HG03135 (cell line): ENCODE measurements at regions not wholly inside any gene's neighbourhood (a gene's known extent, or its start where the extent isn't known, plus 50 kb on each side); places are given as distances from the start of the nearest gene placed in this dataset.

Experiments
- ATAC-seq: cut with Tn5 transposase; IDR thresholded peaks from one replicate; pipeline ENCODE4 v1.9.1; 2021; ENCODE audit warnings: mild to moderate bottlenecking, moderate library complexity; ENCODE audit not compliant: unreplicated experiment

- no peak for ATAC-seq
These were observed 472.8 kb downstream of the CCDC171 start for GRCh38 chr9:16025627-16026026.

DNA sequence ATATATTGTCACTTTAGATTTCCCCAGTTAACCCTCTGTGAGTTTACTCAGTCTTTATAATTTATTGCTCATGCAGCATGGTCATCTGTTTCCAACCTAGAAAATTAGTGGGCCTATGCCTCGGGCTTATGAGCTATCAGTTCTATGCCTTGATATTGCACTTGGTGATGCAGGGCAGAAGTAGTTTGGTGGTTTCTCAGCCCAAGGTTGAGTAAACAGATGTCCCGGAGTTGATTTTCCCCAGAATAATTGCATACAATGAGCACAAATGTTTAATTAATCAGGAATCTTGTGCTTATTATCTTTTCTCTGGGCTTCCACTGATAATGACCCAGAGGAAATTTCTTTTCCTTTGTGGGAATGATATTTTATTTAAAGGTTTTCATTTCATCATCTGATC lies 474.0 kb downstream of the CCDC171 start:
- no peak for ATAC-seq

DNA sequence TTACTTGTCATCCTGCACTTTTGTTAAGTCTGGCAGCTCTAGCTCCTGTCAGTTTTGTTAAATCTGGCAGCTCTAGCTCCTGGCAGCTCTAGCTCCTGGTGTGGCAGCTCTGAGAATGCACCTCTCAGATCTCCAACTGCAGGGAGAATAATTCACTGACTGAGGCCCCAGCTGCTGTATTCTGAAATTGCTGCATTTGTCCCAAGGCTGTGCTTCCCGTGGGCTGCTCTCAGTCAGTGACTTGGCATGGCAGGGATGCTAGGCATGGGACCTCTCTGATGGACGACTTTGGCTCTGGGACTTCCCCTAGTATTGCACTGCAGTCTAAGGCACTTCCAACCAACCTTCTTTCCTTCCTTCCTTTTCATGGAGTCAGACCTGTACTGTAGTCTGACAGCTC lies 475.7 kb downstream of the CCDC171 start:
- ATAC-seq, result no peak

GRCh38 chr9:16029046-16029615 lies 476.3 kb downstream of the CCDC171 start:
- ATAC-seq, result no peak

DNA sequence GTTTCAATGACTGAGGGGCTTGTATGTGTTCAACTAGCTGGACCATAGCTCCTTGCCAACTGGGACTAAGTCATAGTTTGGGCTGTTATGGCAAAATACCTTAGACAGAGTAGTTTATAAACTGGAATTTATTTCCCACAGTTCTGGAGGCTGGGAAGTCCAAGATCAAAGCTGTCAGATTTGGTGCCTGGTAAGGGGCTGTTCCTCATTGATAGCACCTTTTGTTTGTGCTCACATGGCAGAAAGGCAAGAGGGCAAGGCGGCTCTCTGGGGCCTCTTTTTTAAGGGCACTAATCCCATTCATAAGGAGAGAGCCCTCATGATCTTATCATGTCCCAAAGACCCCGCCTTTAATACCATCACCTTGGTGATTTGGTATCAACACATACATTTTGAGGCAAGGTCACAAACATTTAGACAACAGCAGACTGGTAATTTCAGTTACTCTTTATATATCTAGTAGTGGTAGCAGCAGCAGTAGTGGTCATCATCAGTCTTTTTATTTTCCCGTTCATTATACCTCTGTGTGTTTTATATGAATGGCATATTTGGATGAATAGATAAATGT lies 477.0 kb downstream of the CCDC171 start:
- ATAC-seq, result no peak

DNA sequence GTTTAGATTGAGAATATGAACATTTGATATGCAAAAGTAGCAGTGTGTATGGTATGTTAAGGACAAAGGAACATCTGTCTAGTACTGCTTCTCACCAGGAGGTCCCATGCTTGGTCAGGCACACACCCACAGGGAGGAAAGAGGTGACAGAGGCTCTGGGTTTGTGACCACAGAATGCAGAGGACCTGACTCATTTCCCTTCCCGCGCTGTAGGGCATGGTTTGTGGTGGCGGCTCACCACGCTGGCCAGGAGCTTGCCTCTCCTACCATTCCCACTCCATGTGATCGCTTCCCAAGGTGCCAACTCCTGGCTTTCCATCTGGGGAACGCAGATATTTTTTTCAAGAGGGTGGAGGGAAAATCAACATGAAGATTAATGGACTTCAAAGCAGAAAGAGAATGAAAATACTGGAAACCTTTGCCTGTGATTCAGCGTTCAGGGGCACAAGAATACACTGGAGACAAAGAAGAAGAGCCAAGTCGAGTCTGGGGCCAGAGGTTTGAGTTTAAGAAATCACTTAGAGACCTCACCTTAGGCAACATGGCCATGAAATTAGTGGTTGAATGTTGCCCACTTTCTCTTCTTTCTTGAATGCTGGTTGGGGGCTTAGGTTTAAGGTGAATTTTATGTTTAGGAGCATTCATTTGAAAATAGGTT lies 477.8 kb downstream of the CCDC171 start:
- peak; percentile 86 for ATAC-seq

GRCh38 chr9:16031486-16031885 lies 478.6 kb downstream of the CCDC171 start:
- ATAC-seq, result no peak

DNA sequence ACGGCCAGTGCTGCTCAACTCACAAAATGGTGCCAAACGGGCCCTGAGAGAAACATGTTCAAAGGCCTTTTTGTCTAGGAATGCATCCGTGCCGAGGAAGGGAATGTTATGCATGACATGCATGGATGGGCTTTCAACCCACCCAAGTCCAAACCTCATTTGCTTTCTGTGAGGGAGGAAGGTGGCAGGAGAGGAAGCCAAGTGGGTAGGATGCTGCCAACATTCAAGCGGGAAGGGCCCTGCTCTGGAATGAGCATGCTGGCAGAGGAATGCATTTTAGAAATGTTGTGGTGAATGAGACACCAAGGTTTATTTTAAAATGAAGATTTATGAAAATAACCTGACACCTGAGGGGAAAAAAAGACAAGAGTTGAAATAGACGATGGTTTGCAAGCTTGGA lies 479.1 kb downstream of the CCDC171 start:
- no peak for ATAC-seq

DNA sequence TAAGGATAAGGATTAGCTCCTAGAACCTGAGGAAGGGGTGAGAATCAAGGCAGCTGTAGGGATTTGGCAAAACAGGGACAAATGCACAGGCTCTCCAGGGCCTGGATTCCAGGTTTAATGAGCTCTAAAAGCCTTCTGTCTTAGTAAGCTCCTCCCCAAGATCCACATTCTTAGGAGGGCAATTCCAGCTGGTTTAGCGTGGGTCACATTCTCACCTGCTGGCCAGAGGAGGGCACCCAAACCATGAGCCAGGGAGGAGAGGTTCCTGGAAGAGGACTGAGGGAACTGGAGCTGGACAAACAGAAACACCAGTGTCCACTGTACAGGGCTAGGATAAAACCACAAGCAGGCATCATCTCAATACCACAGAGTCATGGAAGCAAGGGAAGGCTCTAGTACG lies 480.0 kb downstream of the CCDC171 start:
- ATAC-seq, result no peak

- no peak for ATAC-seq
These were observed 480.4 kb downstream of the CCDC171 start for GRCh38 chr9:16033253-16033652.

DNA sequence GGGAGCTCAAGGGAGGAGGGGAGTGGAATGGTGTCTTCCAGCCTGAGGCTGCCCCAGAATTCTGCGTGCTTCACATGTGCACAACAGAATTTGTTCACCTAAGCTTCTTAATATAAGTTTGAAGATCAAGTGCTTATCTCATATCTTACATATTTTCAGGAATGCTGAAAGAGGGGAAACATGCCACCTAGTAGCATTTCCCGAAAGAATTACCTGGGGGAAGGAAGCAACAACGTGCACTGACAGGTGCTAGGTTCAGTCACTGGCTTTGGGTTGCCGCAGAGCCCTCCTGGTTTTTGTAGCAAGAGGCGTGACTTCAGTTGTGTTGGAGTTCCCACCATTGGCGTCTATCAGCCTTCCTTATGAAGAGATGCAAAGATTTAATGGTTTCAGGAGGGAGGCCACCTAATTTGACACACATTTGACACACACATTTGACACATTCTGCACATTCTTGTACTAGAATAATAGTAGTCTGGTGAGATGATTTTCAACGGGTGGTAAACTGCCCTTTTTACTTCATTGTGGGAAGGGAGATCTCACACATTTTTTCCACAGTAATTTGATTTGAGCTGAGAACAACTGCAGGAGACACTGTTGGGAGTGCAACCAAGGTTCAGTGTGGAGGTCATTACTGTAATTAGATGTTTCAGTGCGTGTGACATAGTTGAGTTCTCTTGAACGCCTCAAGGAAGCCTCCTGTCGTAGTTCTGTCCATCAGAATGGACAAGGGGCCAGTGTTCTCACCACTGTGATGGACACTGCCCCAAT lies 481.3 kb downstream of the CCDC171 start:
- ATAC-seq, result no peak

GRCh38 chr9:16039218-16039987 lies 486.6 kb downstream of the CCDC171 start:
- no peak for ATAC-seq

DNA sequence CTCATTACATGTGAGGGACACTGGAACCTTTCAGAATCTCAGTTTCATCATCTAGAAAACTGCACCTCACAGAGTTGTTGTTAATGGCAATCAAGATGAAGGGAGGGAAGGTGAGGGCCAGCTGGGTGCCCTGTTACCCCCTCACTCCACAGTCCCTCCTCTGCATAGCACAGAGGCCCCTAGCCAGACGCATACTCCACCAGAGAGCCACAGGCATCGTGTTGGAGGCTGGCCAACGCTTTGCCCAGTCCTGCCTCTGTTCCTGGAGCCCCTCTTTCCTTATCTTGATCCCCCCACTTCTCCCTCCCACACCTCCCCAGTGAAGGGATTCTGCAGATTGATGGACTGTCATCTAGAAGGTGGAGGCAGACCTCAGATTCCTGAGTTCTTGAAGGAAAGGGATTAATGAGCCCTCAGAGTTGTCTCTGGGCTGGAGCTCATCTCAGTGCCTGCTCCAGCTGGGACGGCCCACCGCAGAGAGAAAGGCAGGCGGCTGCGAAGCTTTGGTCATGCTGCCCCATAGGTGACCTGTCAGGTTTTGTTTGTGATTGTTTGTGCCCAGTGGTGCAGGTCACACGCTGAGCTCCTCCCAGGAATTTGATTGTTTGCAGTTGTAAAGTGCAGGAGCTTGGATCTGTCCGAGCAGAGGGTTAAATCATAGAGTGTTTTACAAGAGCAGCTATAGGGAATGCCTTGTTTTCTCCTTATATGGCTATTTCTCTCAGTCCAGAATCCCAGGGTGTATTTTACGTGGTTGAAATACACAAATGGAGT lies 487.3 kb downstream of the CCDC171 start:
- no peak for ATAC-seq

GRCh38 chr9:16043756-16044578 lies 491.1 kb downstream of the CCDC171 start:
- no peak for ATAC-seq

DNA sequence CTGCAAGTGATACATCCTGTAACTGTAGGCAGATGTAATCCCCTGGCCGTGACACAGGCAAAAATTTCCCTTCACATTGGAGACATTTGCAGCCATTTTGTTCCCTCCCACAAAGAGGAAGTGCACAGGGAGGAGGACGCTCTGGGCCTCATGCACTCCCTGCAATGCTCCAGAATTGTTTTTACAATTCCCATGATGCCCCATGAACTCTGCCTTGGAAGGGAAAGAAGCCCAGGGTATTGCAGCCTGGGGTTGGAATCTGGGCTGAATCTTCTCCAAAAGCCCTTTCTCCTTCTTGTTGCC lies 491.7 kb downstream of the CCDC171 start:
- no peak for ATAC-seq

DNA sequence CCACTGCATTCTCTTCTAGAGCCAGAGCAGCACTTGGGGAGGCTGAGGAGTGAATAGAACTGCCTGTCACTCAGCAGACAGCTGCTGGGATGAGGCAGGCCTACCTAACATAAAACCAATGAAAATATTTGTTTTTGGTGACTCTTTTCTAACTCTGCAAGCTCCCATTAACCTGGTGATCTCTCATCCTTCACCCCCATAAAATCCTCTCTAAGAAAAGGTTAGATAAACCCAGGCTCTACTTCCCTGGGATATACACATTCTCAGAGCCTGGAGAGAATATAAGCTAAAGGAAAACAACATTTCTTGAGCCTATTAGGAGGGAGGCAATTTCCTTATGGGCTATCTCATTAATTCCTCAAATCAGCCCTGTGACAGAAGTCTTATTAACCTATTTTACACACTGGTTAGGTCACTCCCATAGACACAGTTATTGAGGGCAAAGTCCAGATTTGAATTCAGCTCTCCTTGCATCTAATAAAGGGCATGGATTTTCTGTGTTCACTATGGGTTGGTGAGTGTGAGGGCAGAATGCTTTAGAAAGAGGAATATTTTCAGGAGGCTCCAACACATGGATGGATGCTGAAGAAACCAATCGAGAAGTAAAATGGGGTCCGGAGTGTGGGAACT lies 492.9 kb downstream of the CCDC171 start:
- ATAC-seq, result no peak

DNA sequence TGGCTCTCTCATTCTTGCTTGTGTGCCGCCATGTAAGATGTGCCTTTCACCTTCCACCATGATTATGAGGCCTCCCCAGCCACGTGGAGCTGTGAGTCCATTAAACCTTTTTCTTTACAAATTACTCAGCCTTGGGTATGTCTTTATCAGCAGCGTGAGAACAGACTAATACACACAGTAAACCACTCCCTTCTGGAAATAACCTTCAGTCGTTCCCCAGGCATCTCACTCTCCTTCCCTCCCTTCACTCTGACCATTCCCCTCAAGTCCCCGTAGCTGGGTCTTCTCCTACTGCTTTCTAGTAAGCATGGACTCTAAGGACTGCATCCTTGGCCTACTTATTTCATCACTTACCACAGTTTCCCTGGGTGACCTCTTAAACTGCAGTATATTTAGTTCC lies 493.9 kb downstream of the CCDC171 start:
- ATAC-seq, result no peak

- no peak for ATAC-seq
These were observed 495.3 kb downstream of the CCDC171 start for GRCh38 chr9:16048129-16048528.

- no peak for ATAC-seq
These were observed 499.3 kb downstream of the CCDC171 start for GRCh38 chr9:16052146-16052545.
